ENCODE measurements at regions not wholly inside any gene's neighbourhood (a gene's known extent, or its start where the extent isn't known, plus 50 kb on each side); places are given as distances from the start of the nearest gene placed in this dataset.

GRCh38 chr6:144820270-144820669 is 535.1 kb downstream of the UTRN start:
- no peak for DNase-seq (ENCODE audit: low read depth in 2 of 2)

- no peak for DNase-seq (ENCODE audit: low read depth in 2 of 2)
Observed at GRCh38 chr6:144823131-144823530, 538.0 kb downstream of the UTRN start.

GRCh38 chr6:144824018-144824417 is 538.9 kb downstream of the UTRN start:
- no peak for DNase-seq (ENCODE audit: low read depth in 2 of 2)

- DNase-seq (ENCODE audit: low read depth in 2 of 2), result no peak
Observed at GRCh38 chr6:144834426-144835038, 549.4 kb downstream of the UTRN start.

- DNase-seq (ENCODE audit: low read depth in 2 of 2), result no peak
Observed at GRCh38 chr6:144835322-144835973, 550.3 kb downstream of the UTRN start.

- DNase-seq (ENCODE audit: low read depth in 2 of 2), result no peak
Observed at GRCh38 chr6:144840619-144841018, 555.5 kb downstream of the UTRN start.

GRCh38 chr6:144843701-144844100 is 558.6 kb downstream of the UTRN start:
- DNase-seq (ENCODE audit: low read depth in 2 of 2), result no peak

- DNase-seq (ENCODE audit: low read depth in 2 of 2), result no peak
Observed at GRCh38 chr6:144844596-144844995, 559.5 kb downstream of the UTRN start.

- DNase-seq (ENCODE audit: low read depth in 2 of 2), result no peak
Observed at GRCh38 chr6:144845186-144845585, 560.1 kb downstream of the UTRN start.

GRCh38 chr6:144847916-144848315 is 562.8 kb downstream of the UTRN start:
- no peak for DNase-seq (ENCODE audit: low read depth in 2 of 2)

- DNase-seq (ENCODE audit: low read depth in 2 of 2), result no peak
Observed at GRCh38 chr6:144849920-144850319, 564.8 kb downstream of the UTRN start.

GRCh38 chr6:144853603-144854002 is 568.5 kb downstream of the UTRN start:
- DNase-seq (ENCODE audit: low read depth in 2 of 2), result no peak

GRCh38 chr6:144854654-144855053 is 569.5 kb downstream of the UTRN start:
- DNase-seq (ENCODE audit: low read depth in 2 of 2), result no peak

GRCh38 chr6:144855375-144855774 is 570.2 kb downstream of the UTRN start:
- DNase-seq (ENCODE audit: low read depth in 2 of 2), result no peak

GRCh38 chr6:144855812-144856531 is 570.8 kb downstream of the UTRN start:
- no peak for DNase-seq (ENCODE audit: low read depth in 2 of 2)

- no peak for DNase-seq (ENCODE audit: low read depth in 2 of 2)
Observed at GRCh38 chr6:144856622-144857021, 571.5 kb downstream of the UTRN start.

- DNase-seq (ENCODE audit: low read depth in 2 of 2), result no peak
Observed at GRCh38 chr6:144857086-144857485, 572.0 kb downstream of the UTRN start.

GRCh38 chr6:144862769-144863168 is 577.6 kb downstream of the UTRN start:
- DNase-seq (ENCODE audit: low read depth in 2 of 2), result no peak

- DNase-seq (ENCODE audit: low read depth in 2 of 2), result no peak
Observed at GRCh38 chr6:144867761-144868160, 582.6 kb downstream of the UTRN start.

- DNase-seq (ENCODE audit: low read depth in 2 of 2), result no peak
Observed at GRCh38 chr6:144870782-144871181, 585.6 kb downstream of the UTRN start.

- DNase-seq (ENCODE audit: low read depth in 2 of 2), result no peak
Observed at GRCh38 chr6:144873623-144874378, 588.7 kb downstream of the UTRN start.

- no peak for DNase-seq (ENCODE audit: low read depth in 2 of 2)
Observed at GRCh38 chr6:144876689-144877088, 591.6 kb downstream of the UTRN start.

Measured in stimulated activated CD8-positive, alpha-beta memory T cell treated with anti-CD3 and anti-CD28 coated beads, Interleukin-15, amount 100 ng/mL, for 4 hours (primary cell).